Prostate gland (tissue), 2 donors: ENCODE measurements at regions not wholly inside any gene's neighbourhood (a gene's known extent, or its start where the extent isn't known, plus 50 kb on each side); places are given as distances from the start of the nearest gene placed in this dataset.
"Not testable (repeated sequence)": the region's sequence is repeated elsewhere in the genome, so short reads cannot be mapped to it uniquely, and the experiment has no call there.

ENCODE experiments used
- DNase-seq: peaks from one replicate; pipeline ENCODE4 v3.0.0-alpha.2; 2019; ENCODE audit warnings: low spot score
- H3K27ac ChIP-seq, 2 donors: fragments of 200-600 bp; sonication (generic); 2 replicates each; pipeline ENCODE4 v1.5.1; 2017 to 2019
- H3K27me3 ChIP-seq: fragments of 200-600 bp; sonication (generic); replicated peaks from 2 replicates; pipeline ENCODE4 v1.5.1; 2019; ENCODE audit not compliant: insufficient read depth
- H3K36me3 ChIP-seq, 2 donors: fragments of 200-600 bp; sonication (generic); 1 replicate in 1 of 2; 2 replicates in 1 of 2; pipeline versions ENCODE4 v1.5.1 to v1.8.1; 2017 to 2019
- H3K4me1 ChIP-seq: fragments of 200-600 bp; sonication (generic); replicated peaks from 2 replicates; pipeline ENCODE4 v1.5.1; 2019
- H3K4me3 ChIP-seq, 2 donors: fragments of 200-600 bp; sonication (generic); 2 replicates each; pipeline ENCODE4 v1.5.1; 2017 to 2019
- H3K9me3 ChIP-seq: fragments of 200-600 bp; sonication (generic); 2 replicates; pipeline ENCODE4 v1.5.1; 2017
- CTCF ChIP-seq, 4 experiments: fragments of 200-600 bp in 2 of 4; fragments of 450-650 bp in 2 of 4; sonication (generic) in 2 of 4; IDR thresholded peaks; 1 replicate in 3 of 4; 2 replicates in 1 of 4; pipeline ENCODE4 v1.5.1; 2016 to 2019; ENCODE audit warnings: antibody characterized with exemption in 4 of 4, mild to moderate bottlenecking in 2 of 4, moderate library complexity in 2 of 4
- POLR2A ChIP-seq: fragments of 450-650 bp; IDR thresholded peaks from one replicate; pipeline ENCODE4 v1.6.1; 2016; ENCODE audit warnings: antibody characterized with exemption, mild to moderate bottlenecking
- POLR2AphosphoS5 ChIP-seq: sonication (generic); formaldehyde crosslinking; IDR thresholded peaks from one replicate; pipeline ENCODE4 v1.6.1; 2017; ENCODE audit warnings: antibody characterized with exemption
- WGBS: methylation state at CpG from one replicate; pipeline ENCODE4 v1.1.5; 2018; 5-methylcytosine and 5-hydroxymethylcytosine counted together
- intact Hi-C: fragments of 100-400 bp; cut with DNase I; formaldehyde crosslinking; loops from one replicate; pipeline ENCODE4 v1.14.2; 2022

DNA sequence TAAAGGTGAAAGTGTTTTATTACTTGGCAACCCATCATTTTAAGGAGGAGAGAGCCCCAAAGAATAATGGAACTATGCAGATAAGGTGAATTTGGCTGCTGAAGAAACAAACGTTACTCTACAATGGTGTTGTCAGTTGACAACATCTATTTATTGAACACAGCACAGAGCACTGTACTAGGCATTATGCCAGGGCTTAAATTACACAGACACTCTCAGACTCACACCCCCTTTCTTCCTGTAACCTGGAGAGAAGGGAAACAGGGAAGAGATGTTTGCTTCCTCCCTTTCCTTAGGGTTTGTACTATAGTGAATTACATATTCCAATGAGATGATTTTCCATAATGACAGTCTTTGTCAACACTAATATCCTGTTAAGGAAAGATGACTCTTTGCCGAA, 94.0 kb upstream of the ATP5MC3 start:
- H3K27me3 ChIP-seq, result peaks cover 5% of the 10 kb centered on the region
- H3K27ac ChIP-seq, result no peak overlapping the region
- H3K9me3 ChIP-seq, result no peaks in the 10 kb centered on the region
- H3K4me3 ChIP-seq, result no peak overlapping the region
- TF ChIP-seq POLR2AphosphoS5 (no peak), POLR2A (no peak), CTCF (IDR thresholded peaks at IDR 0.05) (no peak)
- 15% methylated on average over 2 of the region's 2 CpGs for WGBS
- no peaks in the 10 kb centered on the region for H3K4me1 ChIP-seq
- intact Hi-C loops, result no loop called here
- H3K36me3 ChIP-seq, result no peaks in the 10 kb centered on the region
- no peak for DNase-seq

- TF ChIP-seq POLR2A (no peak), CTCF (IDR thresholded peaks at IDR 0.05) (no peak), POLR2AphosphoS5 (no peak)
- Histone ChIP-seq H3K27me3 (no peaks in the 10 kb centered on the region), H3K4me3 (no peak overlapping the region), H3K27ac (no peak overlapping the region), H3K9me3 (no peaks in the 10 kb centered on the region), H3K36me3 (no peaks in the 10 kb centered on the region), H3K4me1 (no peaks in the 10 kb centered on the region)
- 100% methylated on average over 1 of the region's 1 CpG for WGBS
- DNase-seq, result no peak
- intact Hi-C loops, result no loop called here
Measured at GRCh38 chr2:175259164-175259563, 77.7 kb upstream of the ATP5MC3 start.

DNA sequence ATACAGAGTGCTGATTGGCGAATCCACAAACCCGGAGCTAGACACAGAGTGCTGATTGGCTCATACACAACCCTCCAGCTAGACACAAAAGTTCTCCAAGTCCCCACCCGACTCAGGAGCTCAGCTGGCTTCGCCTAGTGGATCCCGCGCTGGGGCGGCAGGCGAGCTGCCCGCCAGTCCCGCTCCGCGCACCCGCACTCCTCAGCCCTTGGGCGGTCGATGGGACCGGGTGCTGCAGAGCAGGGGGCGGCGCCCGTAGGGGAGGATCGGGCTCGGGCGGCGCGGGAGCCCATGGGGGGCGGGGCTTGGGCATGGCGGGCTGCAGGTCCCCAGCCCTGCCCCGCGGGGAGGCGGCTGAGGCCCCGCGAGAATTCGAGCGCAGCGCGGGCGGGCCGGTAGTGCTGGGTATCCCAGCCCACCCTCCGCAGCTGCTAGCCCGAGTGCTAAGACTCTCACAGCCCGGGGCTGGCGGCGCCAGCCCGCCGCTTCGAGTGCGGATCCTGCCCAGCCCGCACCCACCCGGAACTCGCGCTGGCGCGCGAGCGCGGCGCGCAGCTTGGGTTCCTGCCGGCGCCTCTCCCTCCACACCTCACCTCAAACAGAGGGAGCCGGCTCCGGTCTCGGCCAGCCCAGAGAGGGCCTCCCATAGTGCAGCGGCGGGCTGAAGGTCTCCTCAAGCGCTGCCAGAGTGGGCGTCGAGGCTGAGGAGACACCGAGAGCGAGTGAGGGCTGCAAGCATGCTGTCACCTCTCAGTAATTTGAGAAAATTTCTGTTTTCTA, 75.5 kb upstream of the ATP5MC3 start:
- no peak overlapping the region for H3K4me3 ChIP-seq
- no peak for DNase-seq
- H3K4me1 ChIP-seq, result no peaks in the 10 kb centered on the region
- H3K27ac ChIP-seq, result no peak overlapping the region
- no peaks in the 10 kb centered on the region for H3K27me3 ChIP-seq
- H3K9me3 ChIP-seq, result no peaks in the 10 kb centered on the region
- WGBS, result 96% methylated on average over 66 of the region's 69 CpGs
- no peaks in the 10 kb centered on the region for H3K36me3 ChIP-seq
- intact Hi-C loops, result no loop called here
- no peak for TF ChIP-seq POLR2AphosphoS5
- TF ChIP-seq POLR2A, result no peak
- no peak for TF ChIP-seq CTCF (IDR thresholded peaks at IDR 0.05)

- DNase-seq, H3K9me3 ChIP-seq, intact Hi-C loops, H3K27me3 ChIP-seq, H3K27ac ChIP-seq, H3K4me1 ChIP-seq, H3K36me3 ChIP-seq, H3K4me3 ChIP-seq: not testable (repeated sequence)
- 86% methylated on average over 4 of the region's 4 CpGs for WGBS
Measured at GRCh38 chr2:175256391-175256790, 74.9 kb upstream of the ATP5MC3 start.

DNA sequence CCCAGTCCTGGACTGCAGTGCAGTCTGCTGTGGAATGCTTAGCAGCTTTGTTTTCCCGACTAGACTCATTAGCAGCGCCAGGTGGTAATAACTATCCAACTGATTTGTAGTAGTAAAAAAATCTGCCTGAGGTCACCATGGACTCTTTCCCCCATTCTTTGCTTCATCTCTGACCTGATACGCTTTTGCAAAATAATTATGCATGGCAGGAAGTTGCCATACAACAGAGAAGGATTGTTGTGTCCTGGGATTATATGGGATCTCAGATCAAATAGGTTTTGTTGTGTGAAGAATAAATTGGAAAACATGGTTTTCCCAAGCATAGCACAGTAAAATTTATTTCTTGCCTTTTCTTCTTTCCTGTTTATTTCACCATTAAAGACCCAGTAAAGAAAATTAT, 72.4 kb upstream of the ATP5MC3 start:
- Histone ChIP-seq H3K27me3 (no peaks in the 10 kb centered on the region), H3K4me3 (no peak overlapping the region), H3K27ac (no peak overlapping the region), H3K4me1 (no peaks in the 10 kb centered on the region), H3K36me3 (no peaks in the 10 kb centered on the region), H3K9me3 (no peaks in the 10 kb centered on the region)
- WGBS, result 52% methylated on average over 3 of the region's 3 CpGs
- TF ChIP-seq CTCF (IDR thresholded peaks at IDR 0.05) (no peak), POLR2A (no peak), POLR2AphosphoS5 (no peak)
- intact Hi-C loops, result loop anchor here (5.0 kb wide), 1 partner anchor 833 kb away; no protein-coding TSS in a partner anchor
- DNase-seq, result no peak
